ENCODE measurements at regions not wholly inside any gene's neighbourhood (a gene's known extent, or its start where the extent isn't known, plus 50 kb on each side); places are given as distances from the start of the nearest gene placed in this dataset.

- no peaks in the 10 kb centered on the region for H3K27me3 Mint-ChIP-seq (ENCODE audit: low read depth, unreplicated experiment)
- Histone ChIP-seq H3K27ac (ENCODE audit: low read depth, low read length) (no peak overlapping the region), H3K4me1 (ENCODE audit: insufficient read depth, low read length) (no peaks in the 10 kb centered on the region), H3K9me3 (ENCODE audit: insufficient read depth, low read depth, low read length) (no peaks in the 10 kb centered on the region), H3K4me2 (ENCODE audit: low read length) (no peak overlapping the region), H3K36me3 (ENCODE audit: insufficient read depth, low read length) (no peaks in the 10 kb centered on the region), H3K79me2 (ENCODE audit: insufficient read depth, low read length) (no peaks in the 10 kb centered on the region), H3K9ac (ENCODE audit: low read length) (no peak overlapping the region), H3K27me3 (ENCODE audit: insufficient read depth, low read length) (no peaks in the 10 kb centered on the region), H4K20me1 (ENCODE audit: insufficient read depth, low read length) (no peaks in the 10 kb centered on the region), H3K4me3 (ENCODE audit: insufficient read depth, low read depth, low read length) (no peak overlapping the region), H2AFZ (ENCODE audit: low read depth, low read length) (no peak overlapping the region)
- no peaks in the 10 kb centered on the region for H3K36me3 Mint-ChIP-seq (ENCODE audit: low read depth, unreplicated experiment)
- peaks cover 10% of the 10 kb centered on the region for H3K9me3 Mint-ChIP-seq (ENCODE audit: unreplicated experiment)
- DNase-seq (ENCODE audit: low read depth) (no peak), FAIRE-seq (no peak)
- TF ChIP-seq EZH2 (IDR thresholded peaks at IDR 0.05; ENCODE audit: insufficient read depth, low read length) (no peak), CTCF (IDR thresholded peaks at IDR 0.05; ENCODE audit: insufficient read depth, low read depth, low read length) (no peak)
- H3K4me1 Mint-ChIP-seq (ENCODE audit: low read depth, unreplicated experiment): no peaks in the 10 kb centered on the region
- no peak overlapping the region for H3K4me3 Mint-ChIP-seq (ENCODE audit: unreplicated experiment)
- H3K27ac Mint-ChIP-seq (ENCODE audit: unreplicated experiment): no peak overlapping the region
Measured at GRCh38 chr12:129959889-129960288, 56.1 kb upstream of the TMEM132D start.

- no peaks in the 10 kb centered on the region for H3K4me1 Mint-ChIP-seq (ENCODE audit: low read depth, unreplicated experiment)
- H3K79me2 ChIP-seq (ENCODE audit: insufficient read depth, low read length): no peaks in the 10 kb centered on the region
- no peak overlapping the region for H3K4me3 ChIP-seq (ENCODE audit: insufficient read depth, low read depth, low read length)
- no peaks in the 10 kb centered on the region for H3K27me3 ChIP-seq (ENCODE audit: insufficient read depth, low read length)
- no peak overlapping the region for H3K27ac Mint-ChIP-seq (ENCODE audit: unreplicated experiment)
- no peak overlapping the region for H2AFZ ChIP-seq (ENCODE audit: low read depth, low read length)
- H3K4me1 ChIP-seq (ENCODE audit: insufficient read depth, low read length): no peaks in the 10 kb centered on the region
- TF ChIP-seq EZH2 (IDR thresholded peaks at IDR 0.05; ENCODE audit: insufficient read depth, low read length) (no peak), CTCF (IDR thresholded peaks at IDR 0.05; ENCODE audit: insufficient read depth, low read depth, low read length) (no peak)
- H3K9me3 Mint-ChIP-seq (ENCODE audit: unreplicated experiment): peaks cover 9% of the 10 kb centered on the region
- H3K4me3 Mint-ChIP-seq (ENCODE audit: unreplicated experiment): no peak overlapping the region
- H4K20me1 ChIP-seq (ENCODE audit: insufficient read depth, low read length): no peaks in the 10 kb centered on the region
- no peaks in the 10 kb centered on the region for H3K36me3 ChIP-seq (ENCODE audit: insufficient read depth, low read length)
- no peak overlapping the region for H3K4me2 ChIP-seq (ENCODE audit: low read length)
- peak; percentile 2 for DNase-seq (ENCODE audit: low read depth)
- no peak for FAIRE-seq
- H3K9me3 ChIP-seq (ENCODE audit: insufficient read depth, low read depth, low read length): no peaks in the 10 kb centered on the region
- no peak overlapping the region for H3K27ac ChIP-seq (ENCODE audit: low read depth, low read length)
- no peak overlapping the region for H3K9ac ChIP-seq (ENCODE audit: low read length)
- no peaks in the 10 kb centered on the region for H3K27me3 Mint-ChIP-seq (ENCODE audit: low read depth, unreplicated experiment)
- no peaks in the 10 kb centered on the region for H3K36me3 Mint-ChIP-seq (ENCODE audit: low read depth, unreplicated experiment)
Measured at GRCh38 chr12:129961091-129961490, 57.3 kb upstream of the TMEM132D start.

- DNase-seq (ENCODE audit: low read depth) (no peak), FAIRE-seq (no peak)
- H3K9me3 ChIP-seq (ENCODE audit: insufficient read depth, low read depth, low read length): no peaks in the 10 kb centered on the region
- no peaks in the 10 kb centered on the region for H3K4me1 Mint-ChIP-seq (ENCODE audit: low read depth, unreplicated experiment)
- H3K27ac ChIP-seq (ENCODE audit: low read depth, low read length): no peak overlapping the region
- no peaks in the 10 kb centered on the region for H4K20me1 ChIP-seq (ENCODE audit: insufficient read depth, low read length)
- H3K79me2 ChIP-seq (ENCODE audit: insufficient read depth, low read length): no peaks in the 10 kb centered on the region
- H3K27me3 ChIP-seq (ENCODE audit: insufficient read depth, low read length): no peaks in the 10 kb centered on the region
- H3K4me1 ChIP-seq (ENCODE audit: insufficient read depth, low read length): no peaks in the 10 kb centered on the region
- no peak overlapping the region for H2AFZ ChIP-seq (ENCODE audit: low read depth, low read length)
- no peak overlapping the region for H3K4me2 ChIP-seq (ENCODE audit: low read length)
- no peak overlapping the region for H3K4me3 Mint-ChIP-seq (ENCODE audit: unreplicated experiment)
- H3K27me3 Mint-ChIP-seq (ENCODE audit: low read depth, unreplicated experiment): no peaks in the 10 kb centered on the region
- no peak overlapping the region for H3K27ac Mint-ChIP-seq (ENCODE audit: unreplicated experiment)
- peaks cover 9% of the 10 kb centered on the region for H3K9me3 Mint-ChIP-seq (ENCODE audit: unreplicated experiment)
- no peak overlapping the region for H3K4me3 ChIP-seq (ENCODE audit: insufficient read depth, low read depth, low read length)
- no peaks in the 10 kb centered on the region for H3K36me3 Mint-ChIP-seq (ENCODE audit: low read depth, unreplicated experiment)
- TF ChIP-seq EZH2 (IDR thresholded peaks at IDR 0.05; ENCODE audit: insufficient read depth, low read length) (no peak), CTCF (IDR thresholded peaks at IDR 0.05; ENCODE audit: insufficient read depth, low read depth, low read length) (no peak)
- H3K9ac ChIP-seq (ENCODE audit: low read length): no peak overlapping the region
- H3K36me3 ChIP-seq (ENCODE audit: insufficient read depth, low read length): no peaks in the 10 kb centered on the region
Measured at GRCh38 chr12:129961856-129962255, 58.0 kb upstream of the TMEM132D start.
